ENCODE measurements at regions not wholly inside any gene's neighbourhood (a gene's known extent, or its start where the extent isn't known, plus 50 kb on each side); places are given as distances from the start of the nearest gene placed in this dataset.

DNA sequence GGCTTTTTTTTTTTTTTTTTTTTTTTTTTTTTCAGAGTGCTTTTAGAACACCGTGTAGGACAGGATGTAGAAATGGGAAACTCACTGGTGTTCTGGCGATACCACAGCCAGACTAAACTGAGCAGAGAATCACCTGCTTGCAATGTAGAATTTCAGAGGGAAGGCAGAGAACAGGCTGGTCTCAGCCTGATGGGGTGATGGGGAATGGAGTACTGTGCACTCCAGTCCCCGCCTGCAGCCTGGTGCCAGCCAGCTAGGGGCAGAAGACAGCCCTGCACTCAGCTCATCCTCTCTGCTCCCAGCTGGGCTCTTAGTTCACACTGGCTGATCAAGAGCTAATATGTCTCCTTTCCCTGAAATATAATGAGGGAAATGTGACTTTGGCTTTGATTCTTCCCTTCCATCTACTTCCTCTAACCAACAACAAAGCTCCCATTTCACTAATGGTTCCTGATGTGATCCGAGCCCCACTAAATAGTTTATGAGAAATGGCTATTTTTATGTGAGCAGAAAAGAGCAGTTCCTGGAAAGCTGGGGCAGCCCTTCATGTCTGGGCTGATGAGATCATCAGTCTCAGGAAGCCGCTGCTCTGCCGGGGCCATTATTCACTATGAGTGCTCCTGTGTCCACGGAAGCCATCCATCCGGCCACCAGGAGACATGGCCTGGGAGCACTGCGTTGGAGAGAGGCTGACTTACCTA lies 209.7 kb downstream of the GADD45G start:
- DNase-seq: peak; percentile 4

DNA sequence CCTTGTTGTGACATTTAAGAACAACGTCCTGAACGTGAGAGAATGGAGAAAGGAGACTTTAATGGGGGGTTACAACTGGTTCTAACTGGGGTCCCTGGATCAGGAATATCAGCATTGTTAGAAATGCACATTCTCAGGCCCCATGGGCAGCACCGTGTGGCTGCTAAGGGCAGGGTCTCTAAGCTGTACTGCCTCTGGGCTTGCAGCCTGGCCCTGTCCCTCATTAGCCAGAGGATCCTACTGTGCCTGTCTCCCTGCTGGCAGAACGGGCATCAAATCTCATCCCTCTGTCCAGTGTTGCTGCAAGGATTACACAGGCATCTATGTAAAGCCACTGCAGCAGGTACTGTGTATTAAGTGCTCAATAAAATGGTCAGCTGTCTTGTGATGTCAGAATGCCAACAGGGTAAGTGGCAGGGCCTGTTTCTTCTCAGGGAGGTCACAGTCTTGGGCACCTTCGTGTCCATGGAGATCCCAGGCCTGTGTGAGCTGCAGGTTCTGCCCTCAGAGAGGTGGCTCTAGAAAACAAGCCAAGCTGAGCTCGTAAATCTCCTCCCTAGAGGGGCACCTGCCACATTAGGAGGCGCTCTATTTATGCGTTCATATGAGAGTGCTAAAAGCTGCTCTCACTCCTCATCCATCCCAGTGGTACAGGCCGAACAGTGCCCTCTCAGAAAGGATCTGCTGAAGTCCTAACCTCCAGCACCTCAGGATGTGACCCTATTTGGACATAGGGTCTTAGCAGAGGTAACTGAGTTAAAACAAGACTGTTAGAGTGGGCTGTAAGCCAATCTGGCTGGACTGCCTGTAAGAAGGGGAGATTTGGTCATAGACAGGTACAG lies 210.5 kb downstream of the GADD45G start:
- no peak for DNase-seq

DNA sequence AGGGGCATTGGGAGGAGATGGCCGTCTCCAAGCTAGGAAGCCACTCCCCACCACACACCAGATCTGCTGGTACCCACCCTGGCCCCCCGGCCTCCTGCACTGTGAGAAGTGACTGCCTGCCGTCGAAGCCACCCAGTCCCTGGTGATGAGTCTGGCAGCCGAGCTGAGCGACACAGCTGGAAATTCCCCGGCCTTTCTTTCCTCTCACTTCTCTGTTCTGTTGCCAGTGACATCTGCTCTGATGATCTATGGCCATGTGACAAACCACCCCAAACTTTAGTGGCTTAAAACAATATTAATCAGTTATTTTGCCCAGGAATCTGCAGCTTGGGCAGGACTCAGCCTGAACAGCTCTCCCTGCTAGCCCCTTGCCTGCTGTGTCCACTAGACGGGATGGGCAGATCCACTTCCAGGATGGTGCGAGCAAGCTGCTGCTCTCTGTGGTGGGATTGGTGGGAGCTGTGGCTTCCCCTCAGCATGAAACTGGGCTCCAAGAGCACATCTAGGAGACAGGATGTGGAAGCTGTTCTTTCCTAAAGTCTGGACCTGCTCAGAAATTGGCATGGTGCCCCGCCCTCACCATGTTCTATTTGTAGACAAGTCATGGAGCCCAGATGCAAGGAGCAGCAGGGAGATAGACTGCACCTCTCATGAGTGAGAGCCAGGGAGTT lies 211.2 kb downstream of the GADD45G start:
- DNase-seq: peak; percentile 70

DNA sequence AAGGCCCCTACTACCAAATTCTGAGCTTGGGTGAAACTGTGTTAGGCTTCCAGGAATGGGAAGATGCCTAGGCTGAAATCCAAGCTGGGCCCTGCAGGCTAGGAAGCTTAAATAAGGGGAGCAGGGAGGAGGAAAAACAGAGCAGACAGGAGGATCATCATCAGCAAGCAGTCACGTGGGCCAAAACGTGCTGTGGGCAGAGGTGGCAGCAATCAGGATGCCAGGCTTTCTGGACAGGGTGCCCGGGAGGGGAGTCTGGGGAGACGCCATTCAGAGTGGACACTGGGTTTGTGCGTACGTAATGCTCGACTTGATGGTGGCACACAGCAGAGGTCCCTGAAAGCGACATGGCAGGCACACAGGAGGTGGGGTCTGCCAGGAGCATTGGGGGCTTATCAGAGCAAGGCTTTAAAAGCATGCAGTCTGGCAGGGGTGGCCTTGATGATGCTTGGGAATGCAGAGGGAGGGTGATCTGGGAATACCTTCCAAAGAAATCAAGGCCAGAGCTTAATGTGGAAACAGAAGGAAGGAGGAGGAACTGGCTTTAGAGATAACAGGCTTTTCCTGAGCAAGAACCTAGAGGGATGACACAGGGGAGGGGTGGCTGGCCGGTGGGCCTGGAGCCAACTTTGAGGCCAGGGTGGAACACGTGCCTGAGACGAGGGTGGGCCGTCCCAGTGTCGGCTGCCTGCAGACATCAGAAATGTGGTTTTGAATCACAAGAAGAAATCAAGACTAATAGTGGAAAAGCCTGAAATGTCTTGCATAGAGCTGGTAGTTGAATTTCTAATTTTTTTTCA lies 212.5 kb downstream of the GADD45G start:
- DNase-seq: no peak

DNA sequence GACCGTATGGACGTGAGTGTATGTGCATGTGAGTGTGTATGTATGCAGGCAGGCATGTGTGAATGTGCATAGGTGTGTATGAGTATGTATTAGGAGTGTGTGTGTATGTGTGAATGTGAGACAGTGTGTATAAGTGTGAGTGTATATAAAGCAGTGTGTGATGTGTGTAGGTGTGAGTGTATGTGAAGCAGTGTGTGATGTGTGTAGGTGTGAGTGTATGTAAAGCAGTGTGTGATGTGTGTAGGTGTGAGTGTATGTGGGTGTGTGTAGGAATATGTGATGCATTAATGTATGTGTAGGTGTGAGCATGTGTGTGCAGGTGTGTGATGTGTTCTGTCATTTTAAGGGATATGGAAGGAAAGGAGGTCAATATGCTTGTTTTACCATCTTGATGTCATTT lies 215.5 kb downstream of the GADD45G start:
- no peak for DNase-seq

DNA sequence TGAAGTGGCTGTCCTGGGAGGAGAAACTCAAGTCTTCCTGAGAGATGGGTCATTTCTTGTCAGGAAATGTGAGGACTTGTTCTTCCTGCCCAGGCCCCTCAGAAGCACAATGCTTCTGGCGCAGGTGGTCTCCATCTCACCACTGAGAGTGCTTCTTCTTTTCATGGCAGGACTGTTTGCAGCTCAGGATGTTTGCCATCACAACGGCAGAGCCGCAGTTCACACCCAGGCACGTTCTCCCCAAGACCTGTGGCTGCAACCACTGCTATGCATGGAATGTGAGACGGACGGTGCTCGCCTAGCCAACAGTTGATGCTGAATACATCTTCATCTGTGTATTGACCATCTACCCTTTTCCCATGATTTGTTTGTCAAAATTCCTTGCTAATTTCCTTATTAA lies 216.3 kb downstream of the GADD45G start:
- DNase-seq: no peak

DNA sequence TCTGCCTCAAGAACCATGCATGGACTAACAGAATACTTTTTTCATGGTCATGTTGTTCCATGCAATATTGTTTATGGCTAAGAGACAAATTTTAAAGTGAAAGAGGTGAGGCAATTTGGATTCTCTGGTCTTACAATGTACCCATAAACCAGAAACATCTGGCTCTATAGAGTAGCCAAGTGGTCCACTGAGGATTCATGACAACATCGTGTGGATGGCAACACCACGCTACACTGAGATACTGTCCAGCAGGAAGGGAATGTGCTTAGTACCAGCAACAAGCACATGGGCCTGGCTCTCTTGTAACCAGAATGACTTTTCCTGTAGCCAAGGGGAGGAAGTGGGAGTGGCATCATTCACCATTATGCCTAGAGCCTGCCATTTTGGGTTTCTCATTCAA lies 218.2 kb downstream of the GADD45G start:
- no peak for DNase-seq

DNA sequence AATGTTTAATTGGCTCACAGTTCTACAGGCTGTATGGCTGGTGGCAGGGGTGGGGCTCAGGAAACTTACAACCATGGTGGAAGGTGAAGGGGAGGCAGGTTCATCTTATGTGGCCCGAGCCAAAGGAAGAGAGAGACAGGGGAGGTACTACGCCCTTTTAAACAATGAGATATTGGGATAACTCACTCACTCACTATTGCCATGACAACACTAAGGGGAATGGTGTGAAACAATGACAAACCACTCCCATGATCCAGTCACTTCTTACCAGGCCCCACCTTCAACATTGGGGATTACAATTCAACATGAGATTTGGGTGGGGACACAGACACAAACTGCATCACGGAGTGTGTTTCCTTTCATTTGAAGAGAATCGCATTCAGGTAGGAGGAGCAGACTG lies 220.9 kb downstream of the GADD45G start:
- no peak for DNase-seq

DNA sequence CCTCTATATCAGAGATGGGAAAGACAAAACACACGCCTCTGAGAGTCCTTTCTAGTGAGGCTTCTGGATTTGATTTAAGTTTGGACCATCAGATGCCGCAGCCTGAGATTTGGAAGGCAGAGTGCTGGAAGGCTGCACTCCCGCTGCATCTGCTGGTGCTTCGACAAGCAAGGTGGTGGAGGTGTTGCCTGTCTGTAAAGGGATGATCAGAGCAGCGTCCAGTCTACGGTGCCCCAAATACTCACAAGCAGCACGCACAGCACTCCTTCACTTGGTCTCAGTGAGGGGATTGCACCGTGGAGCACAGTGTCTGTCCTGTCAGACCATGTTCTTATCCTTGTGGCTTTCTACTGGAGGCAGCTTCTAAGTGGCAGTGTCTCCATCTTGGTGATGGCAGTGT lies 221.4 kb downstream of the GADD45G start:
- DNase-seq: no peak

DNA sequence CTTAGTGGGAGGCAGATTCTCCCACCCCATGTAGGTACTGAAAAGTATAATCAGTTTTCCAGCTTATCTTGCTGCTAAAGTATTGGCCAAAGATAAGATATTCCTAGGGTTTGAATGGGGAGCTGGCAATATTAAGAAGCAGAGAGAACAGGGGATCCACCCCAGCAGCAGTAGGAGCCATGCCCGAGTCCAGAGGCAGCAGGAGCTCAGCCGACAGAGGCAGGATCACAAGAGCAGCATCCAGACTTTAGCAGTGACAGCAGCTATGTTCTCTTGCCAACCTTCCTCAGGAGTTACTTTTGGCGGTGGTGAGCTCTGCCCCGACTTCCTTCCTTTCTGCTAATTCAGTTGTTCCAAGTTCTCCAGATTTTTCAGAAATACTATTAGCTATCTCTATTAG lies 224.5 kb downstream of the GADD45G start:
- no peak for DNase-seq

DNA sequence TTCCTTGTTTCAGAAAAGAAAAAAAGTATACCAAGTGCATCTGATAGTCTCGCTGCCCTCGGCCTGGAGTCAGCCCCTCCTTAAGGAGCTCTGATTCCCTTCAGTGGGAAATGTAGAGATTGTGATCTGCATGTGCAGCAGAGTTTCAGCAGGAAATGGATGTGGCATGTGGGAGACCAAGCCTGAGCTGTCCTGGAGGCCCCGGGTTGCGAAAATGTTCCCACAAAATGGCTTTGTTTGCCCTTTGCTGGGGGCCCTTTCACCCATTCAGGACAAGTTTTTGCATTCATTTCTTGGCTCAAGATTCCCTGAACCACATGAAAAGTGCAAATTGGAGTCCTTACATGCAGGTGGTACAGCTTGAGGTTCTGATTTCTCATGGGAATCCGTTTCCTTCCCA lies 230.9 kb downstream of the GADD45G start:
- no peak for DNase-seq

DNA sequence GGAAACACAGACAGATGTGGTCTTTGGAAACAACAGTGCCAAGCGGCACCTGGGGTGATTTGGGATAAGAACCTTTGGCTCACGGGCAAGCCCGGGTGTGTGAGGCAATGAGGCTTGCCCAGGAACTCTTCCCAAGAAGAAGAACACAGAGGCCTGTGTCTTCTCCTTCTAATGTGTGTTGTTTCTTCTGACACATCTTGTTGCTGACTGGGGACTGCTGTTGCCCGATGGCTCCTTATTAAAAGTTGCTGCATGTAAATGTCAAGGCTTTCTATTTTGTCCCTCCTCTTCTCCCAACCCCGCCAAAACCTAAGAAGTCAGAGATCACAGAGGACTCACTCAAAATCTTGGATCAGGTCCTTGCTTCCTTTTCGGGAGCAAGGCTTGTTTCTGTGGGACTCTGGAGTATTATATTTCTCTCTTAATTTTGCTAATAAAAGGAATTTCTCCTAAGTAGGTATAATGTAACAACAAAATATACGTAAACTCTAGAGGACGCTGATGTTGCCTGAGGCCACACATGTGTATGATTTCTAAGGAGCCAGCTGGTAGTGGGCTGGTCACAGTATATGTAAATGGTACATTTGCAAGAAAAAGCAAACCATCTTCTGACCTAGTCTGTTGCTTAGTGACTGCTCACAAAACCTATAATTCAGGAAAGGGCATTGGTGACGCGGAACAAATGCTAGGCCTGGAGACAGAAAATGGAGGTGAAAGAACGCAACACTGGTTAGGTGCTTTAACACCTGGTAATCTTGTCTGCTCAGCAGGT lies 232.5 kb downstream of the GADD45G start:
- DNase-seq: no peak

DNA sequence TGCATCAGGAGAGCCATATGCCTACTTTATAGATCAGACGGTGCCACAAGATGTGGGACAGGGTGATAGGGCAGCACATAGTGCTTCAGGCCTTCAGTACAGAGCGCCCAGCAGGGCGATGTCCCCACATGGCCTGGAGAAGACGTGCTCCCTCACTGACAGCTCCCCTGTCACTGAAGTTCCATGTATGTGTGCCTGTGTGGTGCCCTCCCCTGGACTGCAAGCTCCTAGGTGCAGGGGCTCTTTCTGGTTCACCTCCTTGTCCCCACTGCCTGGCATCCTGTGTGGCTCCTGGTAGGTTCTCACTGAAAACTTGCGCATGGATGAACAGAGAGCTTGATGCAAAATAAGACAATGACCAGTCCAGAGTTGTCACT lies 233.1 kb downstream of the GADD45G start:
- no peak for DNase-seq

DNA sequence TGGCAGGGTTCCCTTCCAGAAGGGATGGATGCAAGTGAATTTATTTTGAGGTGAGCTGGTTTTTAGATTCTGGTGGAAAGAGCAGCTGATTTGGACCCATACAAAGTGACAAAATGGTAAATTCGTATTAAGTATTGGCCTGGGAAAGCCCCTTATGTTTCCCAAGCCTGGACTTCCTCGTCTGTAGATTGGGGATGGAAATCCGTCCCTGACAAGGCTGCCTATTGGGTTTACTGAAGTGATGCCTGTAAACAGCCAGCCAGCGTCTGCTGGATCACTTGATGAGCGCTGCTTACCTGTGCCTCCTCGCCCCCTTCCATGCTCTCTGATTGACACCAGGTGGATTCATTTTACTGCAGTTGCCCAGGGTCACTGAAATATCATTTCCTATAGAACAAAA lies 233.8 kb downstream of the GADD45G start:
- DNase-seq: no peak

DNA sequence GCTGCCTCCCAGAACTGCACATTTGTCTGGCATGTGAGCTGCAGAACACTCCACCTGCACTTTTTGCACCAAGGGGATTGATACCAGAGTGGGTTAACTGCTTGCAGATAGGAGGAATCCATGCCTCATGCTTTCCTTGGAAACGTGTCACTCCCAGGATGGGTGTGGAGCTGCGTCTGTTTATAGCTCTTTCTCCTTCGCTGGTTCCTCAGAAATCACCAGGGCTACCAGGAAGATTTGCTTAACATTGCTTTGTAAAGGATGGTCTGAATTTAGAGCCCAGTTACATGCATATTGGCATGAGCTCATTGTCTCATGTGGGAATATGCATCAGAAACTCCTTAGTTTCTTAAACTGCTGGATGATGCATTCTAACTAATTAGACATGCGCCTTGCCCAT lies 234.6 kb downstream of the GADD45G start:
- no peak for DNase-seq

DNA sequence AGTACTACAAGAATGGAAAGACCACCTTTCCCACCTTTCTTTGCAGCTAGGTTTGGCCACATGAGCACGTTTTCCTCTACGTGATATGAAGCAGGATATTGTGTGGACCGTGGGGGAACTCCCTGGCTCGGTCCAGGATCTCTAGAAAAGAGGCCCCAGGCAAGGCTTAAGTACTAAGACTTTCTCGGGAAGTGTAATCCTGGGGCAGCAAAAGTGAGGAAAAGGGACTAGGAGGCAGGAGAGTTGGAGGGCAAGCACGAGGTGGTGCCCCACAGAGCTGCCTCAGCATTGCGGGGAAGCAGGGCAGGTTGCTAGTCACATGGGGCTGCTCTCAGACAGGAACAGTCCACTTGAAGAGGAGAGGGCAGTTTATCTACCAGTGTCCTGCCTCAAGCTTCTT lies 235.1 kb downstream of the GADD45G start:
- no peak for DNase-seq

DNA sequence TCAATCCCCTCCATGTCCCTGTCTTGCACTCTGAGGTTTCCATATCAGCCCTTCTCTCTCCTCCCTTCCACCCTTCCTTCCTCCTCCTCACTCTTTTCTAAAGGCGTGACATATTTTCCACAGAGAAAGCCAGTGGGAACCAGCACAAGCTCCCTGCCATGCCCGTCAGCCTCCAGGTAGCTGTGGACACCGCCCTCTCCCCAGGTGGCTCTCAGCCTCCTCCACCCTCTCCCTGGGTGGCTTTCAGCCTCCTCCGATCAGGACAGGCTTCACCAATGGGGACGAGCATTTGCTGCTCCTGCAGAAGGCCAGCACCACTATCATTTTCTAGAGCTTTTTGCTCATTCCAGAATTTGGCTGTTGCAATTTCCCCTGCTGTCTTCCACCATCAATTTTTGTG lies 236.6 kb downstream of the GADD45G start:
- no peak for DNase-seq

DNA sequence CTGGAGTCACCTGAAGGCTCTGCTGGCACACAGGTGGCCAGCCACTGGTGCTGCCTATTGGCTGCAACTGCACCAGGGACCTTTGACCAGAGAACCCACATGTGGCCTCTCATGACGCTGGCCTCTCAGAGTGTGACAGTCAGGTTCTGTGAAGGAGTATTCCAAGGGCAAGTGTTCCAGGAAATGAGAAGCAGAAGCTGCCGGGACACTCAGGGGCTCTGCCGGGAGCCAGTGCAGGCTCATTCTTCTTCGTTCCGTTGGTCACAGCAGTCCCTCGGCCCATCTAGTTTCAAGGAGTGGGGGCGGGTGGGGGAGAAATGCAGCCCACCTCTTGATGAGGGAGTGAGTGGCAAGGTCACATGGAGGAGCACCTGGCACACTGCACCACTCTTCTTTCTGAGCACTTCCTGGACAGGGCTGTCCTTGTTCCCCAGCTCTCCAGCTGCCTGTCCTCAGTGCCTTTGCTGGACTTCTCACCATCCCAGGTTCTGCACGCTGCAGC lies 237.5 kb downstream of the GADD45G start:
- DNase-seq: no peak

DNA sequence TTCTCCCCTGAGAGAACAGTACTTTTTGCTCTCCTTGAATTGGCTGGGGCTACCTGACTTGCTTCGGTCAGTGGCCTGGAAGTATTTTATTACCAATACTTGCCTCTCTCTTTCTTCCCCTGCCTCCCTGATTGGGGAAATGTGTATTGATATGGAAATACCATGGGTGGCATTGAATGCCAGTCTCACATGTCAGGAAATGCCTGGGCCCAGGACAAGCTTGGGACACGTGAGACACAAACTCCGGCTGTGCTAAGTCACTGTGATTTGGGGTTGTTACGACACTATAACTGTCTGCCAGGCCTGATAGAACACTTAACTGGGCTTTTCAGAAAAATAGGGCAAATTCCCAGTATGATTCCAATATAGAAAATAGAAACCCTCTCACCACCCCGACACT lies 238.3 kb downstream of the GADD45G start:
- DNase-seq: no peak

DNA sequence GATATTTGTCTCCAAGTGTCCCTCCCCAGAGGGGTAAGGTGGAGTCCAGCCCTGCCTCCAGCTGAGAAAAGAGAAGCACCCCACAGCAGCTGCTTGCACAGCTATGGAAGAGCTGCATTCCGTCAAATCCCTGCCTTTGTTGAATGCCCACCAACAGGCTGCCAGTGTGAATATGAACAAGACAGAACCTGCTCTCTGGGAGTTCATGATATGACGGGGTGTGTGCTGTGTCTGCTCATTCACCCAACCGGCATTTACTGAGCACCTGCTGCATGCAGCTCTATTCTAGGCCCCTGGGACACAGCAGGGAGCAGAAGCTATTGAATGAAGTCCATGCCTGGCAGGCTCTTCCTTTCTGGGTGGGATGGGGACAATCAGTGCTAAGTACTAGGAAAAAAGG lies 238.8 kb downstream of the GADD45G start:
- DNase-seq: no peak

DNA sequence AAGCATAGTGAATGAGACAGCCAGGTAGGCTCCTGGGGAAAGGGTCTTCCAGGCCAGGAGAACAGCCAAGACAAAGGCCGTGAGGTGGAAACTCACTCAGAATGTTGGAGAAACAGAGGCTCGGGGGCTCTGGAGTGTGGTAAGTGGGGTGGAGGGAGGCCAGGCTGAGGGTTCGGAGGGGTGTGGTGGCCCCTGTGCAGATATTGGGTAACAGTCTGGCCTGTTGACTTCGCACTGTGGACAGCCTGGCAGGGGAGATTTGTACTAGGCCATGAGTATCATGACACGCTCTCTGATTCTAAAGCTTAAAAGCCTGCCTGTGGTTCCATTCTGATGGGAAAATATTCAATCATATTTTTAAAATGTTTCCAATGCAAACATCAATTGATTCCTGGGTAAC lies 239.3 kb downstream of the GADD45G start:
- DNase-seq: no peak

DNA sequence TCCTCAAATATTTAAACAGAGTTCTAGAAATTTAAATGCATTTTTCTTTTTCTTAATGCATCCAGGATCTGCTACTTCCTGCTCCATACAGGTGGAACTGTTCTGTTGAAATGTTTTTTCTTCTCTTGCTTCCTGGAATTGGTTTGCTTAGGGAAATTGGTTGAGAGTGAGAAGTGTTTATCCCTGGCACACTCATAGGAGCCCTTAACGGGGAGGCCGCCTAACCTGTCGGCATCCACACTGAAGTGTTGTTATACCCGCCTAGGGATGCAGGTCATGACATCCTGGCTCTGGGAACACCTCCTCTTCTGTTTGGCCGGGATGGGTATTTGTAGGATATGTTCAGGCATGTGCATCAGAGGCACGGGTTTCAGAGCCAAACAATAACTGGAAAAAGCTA lies 239.7 kb downstream of the GADD45G start:
- DNase-seq: no peak

Data from CD4-positive, alpha-beta T cell treated with Interferon gamma for 1 hour (primary cell).